ENCODE measurements at regions not wholly inside any gene's neighbourhood (a gene's known extent, or its start where the extent isn't known, plus 50 kb on each side); places are given as distances from the start of the nearest gene placed in this dataset.

GRCh38 chr5:93209476-93209875 is 371.5 kb downstream of the NR2F1-AS1 start:
- no peak for DNase-seq (ENCODE audit: low read depth)
- H3K4me3 ChIP-seq (ENCODE audit: low read depth, low read length): no peak overlapping the region
- TF ChIP-seq MAX (IDR thresholded peaks at IDR 0.05; ENCODE audit: low read depth, low read length): no peak
- TF ChIP-seq CTCF (IDR thresholded peaks at IDR 0.05; ENCODE audit: low read depth, low read length): no peak
- no peak for TF ChIP-seq POLR2A (IDR thresholded peaks at IDR 0.05; ENCODE audit: extremely low read depth, insufficient read length)
- no peak for TF ChIP-seq MYC (IDR thresholded peaks at IDR 0.05; ENCODE audit: low read depth, low read length)

- TF ChIP-seq MAX (IDR thresholded peaks at IDR 0.05; ENCODE audit: low read depth, low read length) (no peak), POLR2A (IDR thresholded peaks at IDR 0.05; ENCODE audit: extremely low read depth, insufficient read length) (no peak), CTCF (IDR thresholded peaks at IDR 0.05; ENCODE audit: low read depth, low read length) (no peak), MYC (IDR thresholded peaks at IDR 0.05; ENCODE audit: low read depth, low read length) (no peak)
- H3K4me3 ChIP-seq (ENCODE audit: low read depth, low read length): no peak overlapping the region
- no peak for DNase-seq (ENCODE audit: low read depth)
These were observed 372.8 kb downstream of the NR2F1-AS1 start for GRCh38 chr5:93208141-93208751.

DNA sequence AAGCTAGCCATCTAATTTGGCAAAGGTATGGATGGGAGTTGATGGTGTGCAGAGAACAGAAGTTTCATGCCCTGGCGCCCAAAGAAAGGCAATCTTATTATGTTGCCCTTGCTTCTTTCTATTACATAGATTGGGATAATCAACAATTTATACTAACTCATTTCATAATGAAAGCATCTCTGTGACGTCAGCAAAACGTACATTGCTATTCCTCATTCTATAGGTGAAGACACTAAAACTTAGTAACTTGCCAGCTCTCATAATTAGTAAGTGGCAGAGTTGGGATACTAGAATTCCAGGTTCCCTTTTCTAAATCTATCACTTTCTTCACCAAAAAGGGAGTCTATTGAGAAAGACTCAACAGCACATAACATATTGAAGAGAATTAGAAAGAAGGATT is 374.8 kb downstream of the NR2F1-AS1 start:
- DNase-seq (ENCODE audit: low read depth): no peak
- no peak overlapping the region for H3K4me3 ChIP-seq (ENCODE audit: low read depth, low read length)
- TF ChIP-seq MYC (IDR thresholded peaks at IDR 0.05; ENCODE audit: low read depth, low read length) (no peak), MAX (IDR thresholded peaks at IDR 0.05; ENCODE audit: low read depth, low read length) (no peak), POLR2A (IDR thresholded peaks at IDR 0.05; ENCODE audit: extremely low read depth, insufficient read length) (no peak), CTCF (IDR thresholded peaks at IDR 0.05; ENCODE audit: low read depth, low read length) (no peak)

DNA sequence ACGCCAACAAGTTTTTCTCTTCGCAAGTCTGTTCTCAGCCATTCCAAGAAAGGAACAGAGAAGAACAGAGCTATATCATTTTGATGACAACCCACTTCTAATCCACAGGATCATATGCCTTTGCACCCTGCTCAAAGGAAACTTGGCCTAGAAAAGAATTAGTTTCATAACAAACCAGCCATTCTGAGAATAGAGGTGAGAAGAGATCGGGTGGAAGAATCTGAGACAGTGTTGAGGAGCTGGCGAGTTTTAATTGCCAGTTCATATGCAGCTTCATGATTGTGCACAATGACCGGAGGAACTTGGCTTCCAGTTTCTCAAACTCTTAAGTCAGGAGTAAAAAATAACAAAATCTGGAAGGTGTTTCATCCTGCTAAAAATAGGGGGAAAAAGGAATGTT is 380.0 kb downstream of the NR2F1-AS1 start:
- no peak overlapping the region for H3K4me3 ChIP-seq (ENCODE audit: low read depth, low read length)
- DNase-seq (ENCODE audit: low read depth): no peak
- no peak for TF ChIP-seq MYC (IDR thresholded peaks at IDR 0.05; ENCODE audit: low read depth, low read length)
- TF ChIP-seq POLR2A (IDR thresholded peaks at IDR 0.05; ENCODE audit: extremely low read depth, insufficient read length): no peak
- no peak for TF ChIP-seq MAX (IDR thresholded peaks at IDR 0.05; ENCODE audit: low read depth, low read length)
- no peak for TF ChIP-seq CTCF (IDR thresholded peaks at IDR 0.05; ENCODE audit: low read depth, low read length)

- no peak for DNase-seq (ENCODE audit: low read depth)
- TF ChIP-seq MAX (IDR thresholded peaks at IDR 0.05; ENCODE audit: low read depth, low read length) (no peak), MYC (IDR thresholded peaks at IDR 0.05; ENCODE audit: low read depth, low read length) (no peak), POLR2A (IDR thresholded peaks at IDR 0.05; ENCODE audit: extremely low read depth, insufficient read length) (no peak), CTCF (IDR thresholded peaks at IDR 0.05; ENCODE audit: low read depth, low read length) (no peak)
- no peak overlapping the region for H3K4me3 ChIP-seq (ENCODE audit: low read depth, low read length)
These were observed 384.0 kb downstream of the NR2F1-AS1 start for GRCh38 chr5:93196986-93197385.

Data from NB4 (cell line).